Mesenchymal stem cell (in vitro differentiated cells and primary cell): ENCODE measurements at regions not wholly inside any gene's neighbourhood (a gene's known extent, or its start where the extent isn't known, plus 50 kb on each side); places are given as distances from the start of the nearest gene placed in this dataset.
"Not testable (repeated sequence)": the region's sequence is repeated elsewhere in the genome, so short reads cannot be mapped to it uniquely, and the experiment has no call there.

Source experiments
- DNase-seq: peaks from one replicate; pipeline ENCODE4 v3.0.0-alpha.2; 2013
- H2AFZ ChIP-seq: one replicate; pipeline ENCODE4 v1.6.1; 2013; ENCODE audit warnings: low read depth, mild to moderate bottlenecking, control low read depth, inconsistent platforms, low read length, moderate library complexity
- H2AK5ac ChIP-seq: 2 replicates; pipeline ENCODE4 v1.6.1; 2013; ENCODE audit warnings: low read length, moderate library complexity, mild to moderate bottlenecking, inconsistent platforms; ENCODE audit not compliant: severe bottlenecking
- H2BK120ac ChIP-seq: one replicate; pipeline ENCODE4 v1.6.1; 2013; ENCODE audit warnings: low read depth, mild to moderate bottlenecking, inconsistent platforms, low read length, moderate library complexity
- H2BK12ac ChIP-seq, 2 experiments: one replicate each; pipeline ENCODE4 v1.6.1; 2013; ENCODE audit warnings: inconsistent platforms in 2 of 2, low read length in 2 of 2, mild to moderate bottlenecking in 2 of 2, moderate library complexity in 2 of 2, control low read depth in 1 of 2
- H2BK15ac ChIP-seq: one replicate; pipeline ENCODE4 v1.6.1; 2013; ENCODE audit warnings: mild to moderate bottlenecking, low read depth, inconsistent platforms; ENCODE audit not compliant: poor library complexity, severe bottlenecking
- H2BK5ac ChIP-seq: 2 replicates; pipeline ENCODE4 v1.6.1; 2013; ENCODE audit warnings: low read depth, mild to moderate bottlenecking, low read length, control low read depth, inconsistent platforms; ENCODE audit not compliant: poor library complexity, severe bottlenecking
- H3K14ac ChIP-seq, 2 experiments: one replicate each; pipeline ENCODE4 v1.6.1; 2013; ENCODE audit warnings: inconsistent platforms in 2 of 2, low read length in 2 of 2, control low read depth in 1 of 2, mild to moderate bottlenecking in 1 of 2, moderate library complexity in 1 of 2
- H3K18ac ChIP-seq, 2 experiments: one replicate each; pipeline ENCODE4 v1.6.1; 2013; ENCODE audit warnings: inconsistent platforms in 2 of 2, low read length in 2 of 2, control low read depth in 1 of 2, low read depth in 1 of 2, mild to moderate bottlenecking in 1 of 2
- H3K23ac ChIP-seq, 2 experiments: one replicate each; pipeline ENCODE4 v1.6.1; 2013; ENCODE audit warnings: inconsistent platforms in 2 of 2, low read length in 2 of 2, mild to moderate bottlenecking in 2 of 2, moderate library complexity in 2 of 2, control low read depth in 1 of 2
- H3K27ac ChIP-seq: 2 replicates; pipeline ENCODE4 v1.5.1; 2013; ENCODE audit warnings: mild to moderate bottlenecking, moderate library complexity, low read length, control low read depth, inconsistent platforms; ENCODE audit not compliant: poor library complexity, severe bottlenecking
- H3K27me3 ChIP-seq, 2 experiments: 2 replicates each; pipeline versions ENCODE4 v1.6.1 to v1.7.0; 2013; ENCODE audit warnings: low read length in 2 of 2, mild to moderate bottlenecking in 2 of 2, moderate library complexity in 2 of 2, control low read depth in 1 of 2, inconsistent platforms in 1 of 2; ENCODE audit not compliant: control insufficient read depth in 1 of 2, insufficient read depth in 1 of 2
- H3K36me3 ChIP-seq, 2 experiments: 2 replicates each; pipeline versions ENCODE4 v1.6.1 to v1.7.0; 2013; ENCODE audit warnings: low read length in 2 of 2, control low read depth in 1 of 2, inconsistent platforms in 1 of 2, low read depth in 1 of 2, mild to moderate bottlenecking in 1 of 2; ENCODE audit not compliant: insufficient read depth in 2 of 2, control insufficient read depth in 1 of 2
- H3K4ac ChIP-seq, 2 experiments: one replicate each; pipeline ENCODE4 v1.6.1; 2013; ENCODE audit warnings: inconsistent platforms in 2 of 2, low read length in 2 of 2, mild to moderate bottlenecking in 2 of 2, moderate library complexity in 2 of 2, control low read depth in 1 of 2, low read depth in 1 of 2
- H3K4me1 ChIP-seq: 2 replicates; pipeline ENCODE4 v1.6.1; 2013; ENCODE audit warnings: low read depth, low read length, control low read depth; ENCODE audit not compliant: control insufficient read depth, insufficient read depth
- H3K4me2 ChIP-seq: 2 replicates; pipeline ENCODE4 v1.6.1; 2013; ENCODE audit warnings: low read length, mild to moderate bottlenecking, inconsistent platforms; ENCODE audit not compliant: poor library complexity, severe bottlenecking
- H3K4me3 ChIP-seq, 2 experiments: 2 replicates each; pipeline versions ENCODE4 v1.5.1 to v1.7.0; 2013; ENCODE audit warnings: low read length in 2 of 2, mild to moderate bottlenecking in 2 of 2, control low read depth in 1 of 2, low read depth in 1 of 2; ENCODE audit not compliant: insufficient read depth in 1 of 2
- H3K79me1 ChIP-seq: replicated peaks from 2 replicates; pipeline ENCODE4 v1.6.1; 2013; ENCODE audit warnings: mild to moderate bottlenecking, control low read depth, low read length, inconsistent platforms; ENCODE audit not compliant: poor library complexity, severe bottlenecking
- H3K9ac ChIP-seq: 2 replicates; pipeline ENCODE4 v1.7.0; 2013; ENCODE audit warnings: mild to moderate bottlenecking, low read length, moderate library complexity
- H3K9me3 ChIP-seq: 2 replicates; pipeline ENCODE4 v1.7.0; 2013; ENCODE audit warnings: mild to moderate bottlenecking, low read length; ENCODE audit not compliant: control insufficient read depth
- H4K8ac ChIP-seq: one replicate; pipeline ENCODE4 v1.6.1; 2013; ENCODE audit warnings: inconsistent platforms, mild to moderate bottlenecking, low read length, moderate library complexity
- H4K91ac ChIP-seq: one replicate; pipeline ENCODE4 v1.6.1; 2013; ENCODE audit warnings: mild to moderate bottlenecking, low read length, inconsistent platforms
- WGBS: methylation state at CpG from one replicate; pipeline ENCODE4 v1.1.7; 2013; ENCODE audit warnings: mixed read lengths; 5-methylcytosine and 5-hydroxymethylcytosine counted together

DNA sequence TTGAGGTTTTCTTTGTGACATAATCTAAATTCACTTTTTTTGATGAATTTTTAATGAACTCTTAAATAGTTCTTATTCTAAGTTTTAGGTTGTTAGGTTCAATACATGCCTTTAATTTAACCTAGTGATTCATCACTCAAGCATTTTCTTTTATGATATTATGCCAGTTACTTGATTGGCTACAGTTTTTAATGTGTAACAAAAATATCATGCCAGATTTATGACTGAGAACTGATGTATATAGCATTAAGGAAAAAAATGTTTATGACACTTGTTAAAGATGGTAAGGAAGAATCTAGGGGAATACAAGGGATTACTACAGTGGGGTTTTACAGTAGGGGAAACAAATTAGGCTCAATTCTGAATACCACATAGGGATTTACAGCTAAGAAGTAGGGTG, 103.1 kb downstream of the VGLL3 start:
- Histone ChIP-seq H3K4ac (no peak overlapping the region), H2BK12ac (no peak overlapping the region), H2BK120ac (no peak overlapping the region), H4K8ac (no peak overlapping the region), H3K79me1 (no peaks in the 10 kb centered on the region), H3K9me3 (peaks cover 3% of the 10 kb centered on the region), H3K4me2 (no peak overlapping the region), H3K14ac (no peak overlapping the region), H3K9ac (no peak overlapping the region), H3K4me3 (no peak overlapping the region), H3K27ac (no peak overlapping the region), H3K4me1 (no peaks in the 10 kb centered on the region), H2BK5ac (no peak overlapping the region), H3K36me3 (no peaks in the 10 kb centered on the region), H3K18ac (no peak overlapping the region), H2AFZ (no peak overlapping the region), H2AK5ac (no peak overlapping the region), H3K27me3 (no peaks in the 10 kb centered on the region), H4K91ac (no peak overlapping the region), H2BK15ac (no peak overlapping the region), H3K23ac (no peak overlapping the region)
- no peak for DNase-seq

DNA sequence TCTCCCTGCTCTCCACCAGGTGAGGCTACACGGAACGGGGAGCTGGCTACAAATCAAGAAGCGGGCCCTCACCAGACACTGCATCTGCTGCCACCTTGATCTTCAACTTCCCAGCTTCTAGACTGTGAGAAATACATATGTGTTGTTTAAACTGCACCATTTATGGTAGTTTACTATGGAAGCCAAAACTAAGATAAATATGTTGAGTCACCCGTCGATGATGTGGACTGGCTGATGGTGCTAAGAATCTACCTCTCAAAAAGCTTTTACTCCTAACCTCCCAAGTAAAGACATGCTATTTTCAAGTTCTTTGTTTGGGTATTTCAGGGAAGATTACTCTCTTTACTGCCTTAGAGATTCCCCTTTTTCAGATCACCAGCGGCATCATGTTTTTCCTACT, 110.9 kb downstream of the VGLL3 start:
- Histone ChIP-seq H3K4me1 (no peaks in the 10 kb centered on the region), H2BK5ac (no peak overlapping the region), H3K18ac (no peak overlapping the region), H2AFZ (no peak overlapping the region), H3K79me1 (no peaks in the 10 kb centered on the region), H4K8ac (no peak overlapping the region), H3K9me3 (no peaks in the 10 kb centered on the region), H3K4me2 (no peak overlapping the region), H3K27me3 (no peaks in the 10 kb centered on the region), H2BK12ac (no peak overlapping the region), H2BK15ac (no peak overlapping the region), H2BK120ac (no peak overlapping the region), H3K4ac (no peak overlapping the region), H3K9ac (no peak overlapping the region), H3K27ac (no peak overlapping the region), H3K36me3 (no peaks in the 10 kb centered on the region), H4K91ac (no peak overlapping the region), H2AK5ac (no peak overlapping the region), H3K14ac (no peak overlapping the region), H3K23ac (no peak overlapping the region), H3K4me3 (no peak overlapping the region)
- no peak for DNase-seq
- WGBS = 98% methylated on average over 2 of the region's 6 CpGs

DNA sequence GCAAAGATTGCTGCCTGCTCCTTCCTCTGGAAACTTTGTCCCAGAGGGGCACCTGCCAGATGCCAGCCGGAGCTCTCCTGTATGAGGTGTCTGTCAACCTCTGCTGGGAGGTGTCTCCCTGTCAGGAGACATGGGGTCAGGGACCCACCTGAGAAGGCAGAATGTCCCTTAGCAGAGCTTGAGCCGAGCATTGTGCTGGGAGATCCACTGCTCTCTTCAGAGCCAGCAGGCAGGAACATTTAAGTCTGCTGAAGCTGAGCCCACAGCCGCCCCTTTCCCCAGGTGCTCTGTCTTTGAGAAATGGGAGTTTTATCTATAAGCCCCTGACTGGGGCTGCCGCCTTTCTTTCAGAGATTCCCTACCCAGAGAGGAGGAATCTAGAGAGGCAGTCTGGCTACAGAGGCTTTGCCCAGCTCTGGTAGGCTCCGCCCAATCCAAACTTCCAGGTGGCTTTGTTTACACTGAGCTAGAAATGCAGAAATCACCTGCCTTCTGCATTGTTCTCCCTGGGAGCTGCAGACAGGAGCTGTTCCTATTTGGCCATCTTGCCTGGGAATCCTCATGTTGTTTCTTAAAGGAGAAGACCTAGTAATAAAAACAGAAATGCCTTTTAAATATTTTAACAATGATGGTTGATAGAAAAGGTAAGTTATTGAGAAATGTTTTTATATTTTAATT, 114.3 kb downstream of the VGLL3 start:
- H2AK5ac ChIP-seq, H3K4me1 ChIP-seq, H3K4me3 ChIP-seq, H2BK5ac ChIP-seq, H3K18ac ChIP-seq, DNase-seq, H3K27ac ChIP-seq, H3K4me2 ChIP-seq, H2BK120ac ChIP-seq, H2AFZ ChIP-seq, H3K79me1 ChIP-seq, H2BK15ac ChIP-seq, H4K8ac ChIP-seq, H3K9ac ChIP-seq, H3K27me3 ChIP-seq, H3K14ac ChIP-seq, H3K4ac ChIP-seq, H2BK12ac ChIP-seq, H3K9me3 ChIP-seq, H3K36me3 ChIP-seq, H4K91ac ChIP-seq, H3K23ac ChIP-seq: not testable (repeated sequence)
- 63% methylated on average over 5 of the region's 5 CpGs for WGBS

DNA sequence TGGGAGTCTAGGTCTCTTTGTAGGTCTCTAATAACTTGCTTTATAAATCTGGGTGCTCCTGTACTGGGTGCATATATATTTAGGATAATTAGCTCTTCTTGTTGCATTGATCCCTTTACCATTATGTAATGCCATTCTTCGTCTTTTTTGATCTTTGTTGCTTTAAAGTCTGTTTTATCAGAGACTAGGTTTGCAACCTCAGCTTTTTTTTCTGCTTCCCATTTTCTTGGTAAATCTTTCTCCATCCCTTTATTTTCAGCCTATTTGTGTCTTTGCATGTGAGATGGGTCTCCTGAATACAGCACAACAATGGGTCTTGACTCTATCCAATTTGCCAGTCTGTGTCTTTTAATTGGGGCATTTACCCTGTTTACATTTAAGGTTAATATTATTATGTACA, 116.2 kb downstream of the VGLL3 start:
- not testable (repeated sequence) for H3K79me1 ChIP-seq, DNase-seq, H3K23ac ChIP-seq, H3K9me3 ChIP-seq, H2AK5ac ChIP-seq, H3K27me3 ChIP-seq, H2BK12ac ChIP-seq, H3K4me2 ChIP-seq, H4K8ac ChIP-seq, H3K4ac ChIP-seq, H3K14ac ChIP-seq, H3K27ac ChIP-seq, H2BK5ac ChIP-seq, H2BK120ac ChIP-seq, H2AFZ ChIP-seq, H3K18ac ChIP-seq, H3K4me1 ChIP-seq, H2BK15ac ChIP-seq, H3K36me3 ChIP-seq, H4K91ac ChIP-seq, H3K9ac ChIP-seq, H3K4me3 ChIP-seq
- whole genome bisulfite sequencing = no CpG with 5 or more reads among the region's 1 CpG
